ENCODE measurements at regions not wholly inside any gene's neighbourhood (a gene's known extent, or its start where the extent isn't known, plus 50 kb on each side); places are given as distances from the start of the nearest gene placed in this dataset.

GRCh38 chr7:81414411-81414810 is 355.4 kb downstream of the HGF start:
- no peaks in the 10 kb centered on the region for H3K36me3 Mint-ChIP-seq (ENCODE audit: insufficient read depth, unreplicated experiment)
- H3K27me3 Mint-ChIP-seq (ENCODE audit: unreplicated experiment), result no peaks in the 10 kb centered on the region
- intact Hi-C loops (cut with micrococcal nuclease; ENCODE audit: unreplicated experiment), result loop anchor here (10.0 kb wide), 1 partner anchor 260 kb away; no protein-coding TSS in a partner anchor
- H3K4me3 Mint-ChIP-seq (ENCODE audit: low read depth, unreplicated experiment), result no peak overlapping the region
- BruUV-seq (replicated peaks), result no TSS peak
- H3K4me1 Mint-ChIP-seq (ENCODE audit: low read depth, unreplicated experiment), result peaks cover 55% of the 10 kb centered on the region
- no peak for DNase-seq
- H3K9me3 Mint-ChIP-seq (ENCODE audit: low read depth, unreplicated experiment), result peaks cover 10% of the 10 kb centered on the region
- peak overlapping the region; percentile 45 for H3K27ac Mint-ChIP-seq (ENCODE audit: unreplicated experiment)
- CTCF ChIA-PET, result no interaction called here
- TF ChIP-seq CTCF (IDR thresholded peaks at IDR 0.05; ENCODE audit: unreplicated experiment), result no peak

GRCh38 chr7:81410471-81411117 is 359.3 kb downstream of the HGF start:
- no peaks in the 10 kb centered on the region for H3K36me3 Mint-ChIP-seq (ENCODE audit: insufficient read depth, unreplicated experiment)
- H3K27me3 Mint-ChIP-seq (ENCODE audit: unreplicated experiment), result no peaks in the 10 kb centered on the region
- peaks cover 10% of the 10 kb centered on the region for H3K9me3 Mint-ChIP-seq (ENCODE audit: low read depth, unreplicated experiment)
- no peak for TF ChIP-seq CTCF (IDR thresholded peaks at IDR 0.05; ENCODE audit: unreplicated experiment)
- CTCF ChIA-PET, result no interaction called here
- peak; percentile 5 for DNase-seq
- intact Hi-C loops (cut with micrococcal nuclease; ENCODE audit: unreplicated experiment), result loop anchor here (10.0 kb wide), 1 partner anchor 256 kb away; no protein-coding TSS in a partner anchor
- BruUV-seq (replicated peaks), result no TSS peak
- H3K4me3 Mint-ChIP-seq (ENCODE audit: low read depth, unreplicated experiment), result no peak overlapping the region
- peaks cover 35% of the 10 kb centered on the region for H3K4me1 Mint-ChIP-seq (ENCODE audit: low read depth, unreplicated experiment)
- no peak overlapping the region for H3K27ac Mint-ChIP-seq (ENCODE audit: unreplicated experiment)

- Mint-ChIP-seq H3K4me1 (ENCODE audit: low read depth, unreplicated experiment) (peaks cover 18% of the 10 kb centered on the region), H3K27ac (ENCODE audit: unreplicated experiment) (no peak overlapping the region), H3K27me3 (ENCODE audit: unreplicated experiment) (no peaks in the 10 kb centered on the region), H3K36me3 (ENCODE audit: insufficient read depth, unreplicated experiment) (no peaks in the 10 kb centered on the region), H3K4me3 (ENCODE audit: low read depth, unreplicated experiment) (no peak overlapping the region), H3K9me3 (ENCODE audit: low read depth, unreplicated experiment) (peaks cover 7% of the 10 kb centered on the region)
- BruUV-seq (replicated peaks), result no TSS peak
- intact Hi-C loops (cut with micrococcal nuclease; ENCODE audit: unreplicated experiment), result no loop called here
- CTCF ChIA-PET, result no interaction called here
- DNase-seq, result no peak
- no peak for TF ChIP-seq CTCF (IDR thresholded peaks at IDR 0.05; ENCODE audit: unreplicated experiment)
Measured at GRCh38 chr7:81408728-81409127, 361.1 kb downstream of the HGF start.

GRCh38 chr7:81407094-81407493 is 362.8 kb downstream of the HGF start:
- CTCF ChIA-PET, result no interaction called here
- H3K4me3 Mint-ChIP-seq (ENCODE audit: low read depth, unreplicated experiment), result no peak overlapping the region
- peaks cover 7% of the 10 kb centered on the region for H3K9me3 Mint-ChIP-seq (ENCODE audit: low read depth, unreplicated experiment)
- intact Hi-C loops (cut with micrococcal nuclease; ENCODE audit: unreplicated experiment), result no loop called here
- H3K36me3 Mint-ChIP-seq (ENCODE audit: insufficient read depth, unreplicated experiment), result no peaks in the 10 kb centered on the region
- DNase-seq, result no peak
- no peak for TF ChIP-seq CTCF (IDR thresholded peaks at IDR 0.05; ENCODE audit: unreplicated experiment)
- peaks cover 11% of the 10 kb centered on the region for H3K4me1 Mint-ChIP-seq (ENCODE audit: low read depth, unreplicated experiment)
- no TSS peak for BruUV-seq (replicated peaks)
- no peak overlapping the region for H3K27ac Mint-ChIP-seq (ENCODE audit: unreplicated experiment)
- no peaks in the 10 kb centered on the region for H3K27me3 Mint-ChIP-seq (ENCODE audit: unreplicated experiment)

All from Calu3 (cell line).